G401 (cell line): ENCODE measurements at regions not wholly inside any gene's neighbourhood (a gene's known extent, or its start where the extent isn't known, plus 50 kb on each side); places are given as distances from the start of the nearest gene placed in this dataset.
"Not testable (repeated sequence)": the region's sequence is repeated elsewhere in the genome, so short reads cannot be mapped to it uniquely, and the experiment has no call there.

Experiments
- DNase-seq: peaks from one replicate; pipeline ENCODE4 v3.0.0-alpha.2; 2015; ENCODE audit warnings: low spot score
- in situ Hi-C: cut with HindIII; loops from 2 replicates; pipeline ENCODE4 v1.10.0; 2016; ENCODE audit warnings: low sequenced_read_pairs, mixed read lengths

DNA sequence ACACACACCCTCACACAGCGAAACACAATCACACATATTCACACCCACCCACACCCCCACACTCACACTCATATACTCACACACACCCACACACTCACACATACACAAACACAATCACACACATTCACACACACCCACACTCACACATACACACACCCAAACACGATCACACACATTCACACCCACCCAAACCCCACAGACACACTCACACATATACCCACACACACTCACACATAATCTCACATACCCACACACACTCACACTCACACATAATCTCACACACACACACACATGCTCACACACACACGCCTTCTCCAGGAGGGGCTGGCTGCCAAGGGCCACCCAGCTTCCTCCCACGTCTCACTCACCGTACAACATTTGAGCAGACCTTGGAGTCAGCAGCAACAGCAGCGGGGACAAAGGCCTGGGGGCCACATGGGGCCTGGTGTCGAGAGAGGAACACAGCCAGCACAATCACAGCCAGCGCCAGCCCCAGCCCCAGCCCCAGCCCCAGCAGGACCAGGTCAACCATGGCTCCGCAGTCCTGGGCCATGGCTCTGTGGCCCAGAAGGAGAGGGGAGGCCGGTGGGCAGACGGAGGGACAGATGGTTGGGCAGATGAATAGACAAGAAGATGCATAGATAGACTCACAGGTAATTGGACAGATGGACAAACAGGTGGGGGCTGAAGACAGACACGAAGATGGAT is 932.9 kb downstream of the TUBA3C start:
- in situ Hi-C loops, DNase-seq: not testable (repeated sequence)

- in situ Hi-C loops, DNase-seq: not testable (repeated sequence)
These were observed 941.5 kb downstream of the TUBA3C start for GRCh38 chr13:18240086-18240485.

GRCh38 chr13:18238586-18238985 is 943.0 kb downstream of the TUBA3C start:
- in situ Hi-C loops, DNase-seq: not testable (repeated sequence)

- no peak for DNase-seq
- in situ Hi-C loops: no loop called here
These were observed 945.2 kb downstream of the TUBA3C start for GRCh38 chr13:18236528-18236815.

DNA sequence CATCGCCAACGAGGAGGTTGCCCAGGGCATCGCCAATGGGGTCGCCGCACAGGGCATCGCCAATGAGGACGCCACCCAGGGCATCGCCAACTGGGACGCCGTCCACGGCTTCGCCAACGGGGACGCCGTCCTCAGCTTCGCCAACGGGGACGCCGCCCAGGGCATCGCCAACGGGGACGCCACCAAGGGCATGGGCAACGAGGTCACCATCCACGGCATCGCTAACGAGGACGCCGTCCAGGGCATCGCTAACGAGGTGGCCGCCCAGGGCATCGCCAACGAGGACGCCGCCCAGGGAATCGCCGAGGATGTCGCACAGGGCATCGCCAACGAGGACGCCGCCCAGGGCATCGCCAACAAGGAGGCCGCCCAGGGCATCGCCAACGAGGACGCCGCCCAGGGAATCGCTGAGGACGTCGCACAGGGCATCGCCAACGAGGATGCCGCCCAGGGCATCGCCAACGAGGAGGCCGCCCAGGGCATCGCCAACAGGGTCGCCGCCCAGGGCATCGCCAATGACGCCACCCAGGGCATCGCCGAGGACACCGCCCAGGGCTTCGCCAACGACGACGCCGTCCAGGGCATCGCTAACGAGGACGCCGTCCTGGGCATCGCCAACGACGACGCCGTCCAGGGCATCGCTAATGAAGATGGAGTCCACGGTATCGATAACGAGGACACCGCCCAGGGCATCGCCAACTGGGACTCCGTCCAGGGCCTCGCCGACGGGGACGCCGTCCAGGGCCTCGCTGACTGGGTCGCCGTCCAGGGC is 945.7 kb downstream of the TUBA3C start:
- in situ Hi-C loops: no loop called here
- DNase-seq: no peak

- in situ Hi-C loops: no loop called here
These were observed 946.5 kb downstream of the TUBA3C start for GRCh38 chr13:18235172-18235571.

GRCh38 chr13:18234451-18234850 is 947.2 kb downstream of the TUBA3C start:
- DNase-seq, in situ Hi-C loops: not testable (repeated sequence)

More at GRCh38 chr13:18235172-18235571, 946.5 kb downstream of the TUBA3C start:
- DNase-seq: no peak

GRCh38 chr13:18233783-18234299 is 947.8 kb downstream of the TUBA3C start:
- no peak for DNase-seq
- in situ Hi-C loops: no loop called here

- DNase-seq: no peak
- in situ Hi-C loops: no loop called here
These were observed 948.4 kb downstream of the TUBA3C start for GRCh38 chr13:18232994-18233782.

GRCh38 chr13:18232298-18232993 is 949.2 kb downstream of the TUBA3C start:
- in situ Hi-C loops: no loop called here
- no peak for DNase-seq

GRCh38 chr13:18224411-18224810 is 957.2 kb downstream of the TUBA3C start:
- in situ Hi-C loops, DNase-seq: not testable (repeated sequence)

DNA sequence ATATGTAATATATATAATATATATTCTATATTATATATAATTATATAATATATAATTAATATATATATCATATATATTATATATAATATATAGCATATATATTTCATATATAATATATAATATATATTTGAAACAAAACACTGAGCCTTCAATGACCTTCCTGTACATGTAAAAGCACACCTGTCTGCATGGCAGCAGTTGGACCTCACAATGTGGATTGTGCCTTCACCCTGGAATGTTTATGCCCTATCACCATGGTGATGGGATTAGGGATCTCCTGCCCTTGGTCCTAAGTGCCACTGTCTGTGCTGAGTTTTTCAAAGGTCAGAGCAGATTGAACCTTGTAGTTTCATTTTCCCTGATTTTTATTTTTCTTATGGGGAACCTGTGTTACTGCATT is 966.9 kb downstream of the TUBA3C start:
- in situ Hi-C loops, DNase-seq: not testable (repeated sequence)

DNA sequence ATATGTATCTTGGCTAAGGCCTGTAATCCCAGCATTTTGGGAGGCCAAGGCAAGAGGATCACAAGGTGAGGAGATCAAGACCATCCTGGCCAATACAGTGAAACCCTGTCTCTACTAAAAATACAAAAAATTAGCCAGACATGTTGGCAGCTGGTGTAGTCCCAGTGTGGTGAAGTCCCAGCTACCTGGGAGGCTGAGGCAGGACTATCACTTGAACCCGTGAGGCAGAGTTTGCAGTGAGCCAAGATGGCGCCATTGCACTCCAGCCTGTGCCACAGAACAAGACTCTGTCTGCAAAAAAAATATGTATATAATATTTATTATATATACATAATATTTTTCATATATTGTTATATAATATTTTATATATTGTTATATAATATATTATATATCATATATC is 968.1 kb downstream of the TUBA3C start:
- in situ Hi-C loops: not testable (repeated sequence)

DNA sequence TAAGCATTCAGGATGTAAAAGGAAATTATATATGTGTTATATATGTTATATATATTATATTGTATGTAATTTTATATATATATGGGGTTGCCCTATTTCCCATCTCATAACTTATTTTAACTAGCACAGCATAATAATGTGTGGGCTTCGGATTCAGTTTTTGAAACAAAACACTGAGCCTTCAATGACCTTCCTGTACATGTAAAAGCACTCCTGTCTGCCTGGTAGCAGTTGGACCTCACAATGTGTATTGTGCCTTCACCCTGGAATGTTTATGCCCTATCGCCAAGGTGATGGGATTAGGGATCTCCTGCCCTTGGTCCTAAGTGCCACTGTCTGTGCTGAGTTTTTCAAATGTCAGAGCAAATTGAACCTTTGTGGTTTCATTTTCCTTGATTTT is 968.8 kb downstream of the TUBA3C start:
- in situ Hi-C loops: no loop called here
- DNase-seq: peak; percentile 11

More for the DNA sequence above, 968.1 kb downstream of the TUBA3C start:
- DNase-seq: not testable (repeated sequence)

DNA sequence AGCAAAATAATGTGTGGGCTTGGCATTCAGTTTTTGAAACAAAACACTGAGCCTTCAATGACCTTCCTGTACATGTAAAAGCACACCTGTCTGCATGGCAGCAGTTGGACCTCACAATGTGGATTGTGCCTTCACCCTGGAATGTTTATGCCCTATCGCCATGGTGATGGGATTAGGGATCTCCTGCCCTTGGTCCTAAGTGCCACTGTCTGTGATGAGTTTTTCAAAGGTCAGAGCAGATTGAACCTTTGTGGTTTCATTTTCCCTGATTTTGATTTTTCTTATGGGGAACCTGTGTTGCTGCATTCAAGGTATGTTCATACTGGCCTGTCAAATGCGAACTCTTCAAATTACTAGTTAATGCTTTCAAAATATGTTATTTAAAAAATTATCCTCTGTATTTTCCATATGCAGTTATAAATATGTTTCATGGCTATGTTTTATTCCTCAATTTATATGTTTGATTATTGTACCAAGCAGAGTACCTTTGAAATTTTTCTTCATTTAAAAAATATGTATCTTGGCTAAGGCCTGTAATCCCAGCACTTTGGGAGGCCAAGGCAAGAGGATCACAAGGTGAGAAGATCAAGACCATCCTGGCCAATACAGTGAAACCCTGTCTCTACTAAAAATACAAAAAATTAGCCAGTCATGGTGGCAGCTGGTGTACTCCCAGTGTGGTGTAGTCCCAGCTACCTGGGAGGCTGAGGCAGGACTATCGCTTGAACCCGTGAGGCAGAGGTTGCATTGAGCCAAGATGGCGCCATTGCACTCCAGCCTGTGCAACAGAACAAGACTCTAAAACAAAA is 969.7 kb downstream of the TUBA3C start:
- DNase-seq: peak; percentile 51
- in situ Hi-C loops: not testable (repeated sequence)

DNA sequence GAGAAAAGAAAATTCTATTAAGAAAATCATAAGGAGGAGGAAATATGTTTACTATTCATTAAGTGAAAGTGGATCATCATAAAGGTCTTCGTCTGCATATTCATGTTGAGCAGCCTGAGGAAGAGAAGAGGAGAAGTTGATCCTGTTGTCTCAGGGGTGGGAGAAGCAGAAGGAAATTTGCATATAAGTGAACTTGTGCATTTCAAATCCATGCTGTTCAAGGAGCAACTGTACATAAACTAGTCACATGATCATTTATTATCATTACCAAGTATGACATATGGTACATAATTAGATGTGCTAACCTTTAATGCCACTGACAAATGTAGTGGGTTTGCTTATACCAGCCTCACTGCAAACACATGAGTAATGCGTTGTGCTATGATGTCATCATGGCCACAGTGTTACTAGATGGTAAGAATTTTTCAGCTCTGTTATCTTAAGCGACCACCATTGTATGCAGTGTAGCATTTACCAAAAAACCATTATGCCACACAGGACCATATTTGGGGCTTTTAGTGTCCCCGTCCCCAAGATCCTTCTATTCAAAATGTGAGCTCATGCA is 976.9 kb downstream of the TUBA3C start:
- in situ Hi-C loops, DNase-seq: not testable (repeated sequence)

DNA sequence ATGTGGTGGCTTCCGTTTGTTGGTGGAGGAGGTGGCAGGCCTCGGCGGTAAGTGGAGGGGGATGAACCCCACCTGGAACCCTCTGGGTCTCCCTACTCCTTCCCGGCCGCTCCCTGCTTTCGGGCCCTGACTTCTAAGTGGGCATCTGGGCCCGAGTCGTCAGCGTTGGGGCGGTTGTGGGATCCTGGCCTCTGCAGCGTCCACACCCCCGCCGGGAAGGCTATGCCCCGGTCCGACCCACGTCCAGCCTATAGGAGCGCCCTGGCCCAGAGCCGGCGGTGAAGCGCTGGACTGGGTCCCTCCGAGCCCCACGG is 986.3 kb downstream of the TUBA3C start:
- in situ Hi-C loops, DNase-seq: not testable (repeated sequence)
